WTC11 (cell line): ENCODE measurements at regions not wholly inside any gene's neighbourhood (a gene's known extent, or its start where the extent isn't known, plus 50 kb on each side); places are given as distances from the start of the nearest gene placed in this dataset.

ENCODE experiments used
- ATAC-seq: fragments of 200-7000 bp; cut with Tn5 transposase; 2 replicates; pipeline ENCODE4 v1.10.0; 2021; ENCODE audit warnings: mild to moderate bottlenecking, moderate library complexity
- CTCF ChIA-PET: fragments of 300-600 bp; sonication (Branson Sonifier 250); formaldehyde crosslinking; loops from one replicate; lab custom pipeline; 2021; ENCODE audit warnings: antibody characterized with exemption; lab: Charles Lee
- POLR2A ChIA-PET: fragments of 350-600 bp; sonication (Branson Sonifier 250); formaldehyde crosslinking; loops from one replicate; lab custom pipeline; 2021; ENCODE audit warnings: antibody characterized with exemption; lab: Charles Lee
- DNase-seq: peaks from one replicate; pipeline ENCODE4 v3.0.0; 2021; ENCODE audit warnings: low spot score
- H3K27ac Mint-ChIP-seq: 2 replicates; pipeline ENCODE4 v1.8.0; 2021; ENCODE audit warnings: mixed read lengths
- H3K27me3 Mint-ChIP-seq: 2 replicates; pipeline ENCODE4 v1.8.0; 2021; ENCODE audit warnings: low read depth, mild to moderate bottlenecking, moderate library complexity, mixed read lengths
- H3K36me3 Mint-ChIP-seq: 2 replicates; pipeline ENCODE4 v1.8.0; 2021; ENCODE audit warnings: mixed read lengths
- H3K4me1 Mint-ChIP-seq: 2 replicates; pipeline ENCODE4 v1.8.0; 2022; ENCODE audit warnings: mixed read lengths
- H3K4me3 Mint-ChIP-seq: 2 replicates; pipeline ENCODE4 v1.8.0; 2021; ENCODE audit warnings: mild to moderate bottlenecking, moderate library complexity, mixed read lengths
- H3K9me3 Mint-ChIP-seq: 2 replicates; pipeline ENCODE4 v1.8.0; 2021; ENCODE audit warnings: mixed read lengths
- ATF6 ChIP-seq: sonication (generic); formaldehyde crosslinking; IDR thresholded peaks from 2 replicates; pipeline ENCODE4 v1.8.1; 2023; ENCODE audit warnings: mild to moderate bottlenecking, missing genetic modification reagents
- CBFB ChIP-seq: sonication (generic); formaldehyde crosslinking; IDR thresholded peaks from 2 replicates; pipeline ENCODE4 v1.8.1; 2022; ENCODE audit warnings: mild to moderate bottlenecking, low read depth, missing genetic modification reagents
- EMX1 ChIP-seq: fragments of 250-450 bp; sonication (Bioruptor Pico); IDR thresholded peaks from 2 replicates; pipeline ENCODE4 v1.8.0; 2021; ENCODE audit warnings: mild to moderate bottlenecking
- ETV6 ChIP-seq: sonication (generic); formaldehyde crosslinking; IDR thresholded peaks from 2 replicates; pipeline ENCODE4 v1.8.1; 2022; ENCODE audit warnings: mild to moderate bottlenecking, missing genetic modification reagents
- FOXP4 ChIP-seq: sonication (generic); formaldehyde crosslinking; IDR thresholded peaks from 2 replicates; pipeline ENCODE4 v1.8.0; 2022; ENCODE audit warnings: mild to moderate bottlenecking, missing genetic modification reagents
- GRHL2 ChIP-seq: fragments of 250-450 bp; sonication (Bioruptor Pico); IDR thresholded peaks from 2 replicates; pipeline ENCODE4 v1.8.0; 2022; ENCODE audit warnings: mild to moderate bottlenecking, moderate library complexity; ENCODE audit not compliant: insufficient replicate concordance, severe bottlenecking
- KAT7 ChIP-seq: sonication (generic); formaldehyde crosslinking; IDR thresholded peaks from 2 replicates; pipeline ENCODE4 v1.8.1; 2023; ENCODE audit warnings: missing genetic modification reagents, mild to moderate bottlenecking, borderline replicate concordance
- MXD4 ChIP-seq: fragments of 250-450 bp; sonication (Bioruptor Pico); IDR thresholded peaks from 2 replicates; pipeline ENCODE4 v1.8.0; 2021; ENCODE audit warnings: mild to moderate bottlenecking, moderate library complexity, borderline replicate concordance
- NFATC4 ChIP-seq: fragments of 250-450 bp; sonication (Bioruptor Pico); IDR thresholded peaks from 2 replicates; pipeline ENCODE4 v1.9.0; 2021; ENCODE audit warnings: mild to moderate bottlenecking
- PRRX2 ChIP-seq: fragments of 250-450 bp; sonication (Bioruptor Pico); IDR thresholded peaks from 2 replicates; pipeline ENCODE4 v1.8.0; 2021; ENCODE audit warnings: mild to moderate bottlenecking
- SMAD3 ChIP-seq: sonication (generic); formaldehyde crosslinking; IDR thresholded peaks from 2 replicates; pipeline ENCODE4 v1.8.0; 2022; ENCODE audit warnings: missing genetic modification reagents, mild to moderate bottlenecking, borderline replicate concordance
- SMAD4 ChIP-seq: sonication (generic); formaldehyde crosslinking; IDR thresholded peaks from 2 replicates; pipeline ENCODE4 v1.8.0; 2022; ENCODE audit warnings: mild to moderate bottlenecking, missing genetic modification reagents
- SOX15 ChIP-seq: fragments of 250-450 bp; sonication (Bioruptor Pico); IDR thresholded peaks from 2 replicates; pipeline ENCODE4 v1.9.0; 2021; ENCODE audit warnings: mild to moderate bottlenecking
- TCF7 ChIP-seq: sonication (generic); formaldehyde crosslinking; IDR thresholded peaks from 2 replicates; pipeline ENCODE4 v1.8.0; 2022; ENCODE audit warnings: mild to moderate bottlenecking, low read depth, missing genetic modification reagents, moderate library complexity
- TEAD1 ChIP-seq: sonication (generic); formaldehyde crosslinking; IDR thresholded peaks from 2 replicates; pipeline ENCODE4 v1.8.0; 2022; ENCODE audit warnings: mild to moderate bottlenecking, missing genetic modification reagents
- ZNF121 ChIP-seq: sonication (generic); formaldehyde crosslinking; IDR thresholded peaks from 2 replicates; pipeline ENCODE4 v1.8.0; 2023; ENCODE audit warnings: missing genetic modification reagents
- ZNF263 ChIP-seq: sonication (generic); formaldehyde crosslinking; IDR thresholded peaks from 2 replicates; pipeline ENCODE4 v1.8.1; 2022; ENCODE audit warnings: low read depth, mild to moderate bottlenecking, moderate library complexity, missing genetic modification reagents
- ZNF317 ChIP-seq: sonication (generic); formaldehyde crosslinking; IDR thresholded peaks from 2 replicates; pipeline ENCODE4 v1.8.1; 2023; ENCODE audit warnings: low read depth, mild to moderate bottlenecking, moderate library complexity, missing genetic modification reagents, borderline replicate concordance
- ZNF396 ChIP-seq: fragments of 250-450 bp; sonication (Bioruptor Pico); IDR thresholded peaks from 2 replicates; pipeline ENCODE4 v1.8.0; 2021; ENCODE audit warnings: mild to moderate bottlenecking, moderate library complexity, borderline replicate concordance
- ZNF425 ChIP-seq: fragments of 250-450 bp; sonication (Bioruptor Pico); conservative IDR thresholded peaks from 2 replicates; pipeline ENCODE4 v1.9.0; 2021; ENCODE audit warnings: mild to moderate bottlenecking
- TF ChIP-seq, protein P1 (sequence below): sonication (generic); formaldehyde crosslinking; IDR thresholded peaks from 2 replicates; pipeline ENCODE4 v1.8.0; 2023; ENCODE audit warnings: mild to moderate bottlenecking, missing genetic modification reagents
- TF ChIP-seq, protein P2 (sequence below): sonication (generic); formaldehyde crosslinking; IDR thresholded peaks from 2 replicates; pipeline ENCODE4 v1.8.1; 2022; ENCODE audit warnings: mild to moderate bottlenecking, moderate library complexity, missing genetic modification reagents

GRCh38 chr11:69941546-69942332, 122.5 kb upstream of the FGF3 start (continued):
- no peak for TF ChIP-seq EMX1 (CRISPR knock-in tag)

DNA sequence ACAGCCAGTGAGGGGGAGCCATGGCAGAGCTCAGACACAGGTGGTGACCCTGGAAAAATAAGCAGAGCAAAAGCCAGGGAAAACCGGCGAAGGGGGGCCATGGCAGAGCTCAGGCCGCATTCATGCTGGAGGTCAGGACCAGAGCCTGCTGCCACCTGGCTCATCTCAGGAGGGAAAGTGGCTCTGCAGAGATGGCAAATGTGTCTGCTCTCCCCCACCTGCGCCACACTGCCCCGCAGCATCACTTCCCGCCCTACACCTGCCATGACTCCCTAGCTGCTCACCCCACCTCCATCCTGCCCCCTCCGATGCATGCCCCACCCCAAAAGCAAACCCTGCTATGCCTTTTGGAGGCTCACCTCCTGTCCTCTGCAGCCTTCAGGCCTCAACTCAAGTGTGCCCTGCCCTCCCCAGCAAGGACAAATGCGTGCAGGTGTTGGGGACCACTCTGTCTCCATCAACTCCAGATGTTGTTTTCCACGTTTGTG, 123.2 kb upstream of the FGF3 start:
- Mint-ChIP-seq H3K4me3 (no peak overlapping the region), H3K4me1 (peaks cover 3% of the 10 kb centered on the region; the same call in 1 of the 2 replicates), H3K27ac (no peak overlapping the region), H3K27me3 (no peaks in the 10 kb centered on the region; the same call in 1 of the 2 replicates), H3K36me3 (no peaks in the 10 kb centered on the region)
- peak; percentile 3 for DNase-seq
- POLR2A ChIA-PET: no interaction called here
- CTCF ChIA-PET: interaction anchor here (0.5 to 1.8 kb wide), 10 partner anchors 24 to 254 kb away, joined by 3 to 12 read pairs (median 4); no protein-coding TSS in a partner anchor
- ATAC-seq: no peak
- no peak for TF ChIP-seq ZNF317
- no peak for TF ChIP-seq ZNF121 (CRISPR knock-in tag)
- no peak for TF ChIP-seq SMAD3 (CRISPR knock-in tag)
- no peak for TF ChIP-seq KAT7
- TF ChIP-seq ZNF396 (CRISPR knock-in tag): no peak
- TF ChIP-seq ZNF425 (CRISPR knock-in tag): no peak
- TF ChIP-seq, protein P1, sequence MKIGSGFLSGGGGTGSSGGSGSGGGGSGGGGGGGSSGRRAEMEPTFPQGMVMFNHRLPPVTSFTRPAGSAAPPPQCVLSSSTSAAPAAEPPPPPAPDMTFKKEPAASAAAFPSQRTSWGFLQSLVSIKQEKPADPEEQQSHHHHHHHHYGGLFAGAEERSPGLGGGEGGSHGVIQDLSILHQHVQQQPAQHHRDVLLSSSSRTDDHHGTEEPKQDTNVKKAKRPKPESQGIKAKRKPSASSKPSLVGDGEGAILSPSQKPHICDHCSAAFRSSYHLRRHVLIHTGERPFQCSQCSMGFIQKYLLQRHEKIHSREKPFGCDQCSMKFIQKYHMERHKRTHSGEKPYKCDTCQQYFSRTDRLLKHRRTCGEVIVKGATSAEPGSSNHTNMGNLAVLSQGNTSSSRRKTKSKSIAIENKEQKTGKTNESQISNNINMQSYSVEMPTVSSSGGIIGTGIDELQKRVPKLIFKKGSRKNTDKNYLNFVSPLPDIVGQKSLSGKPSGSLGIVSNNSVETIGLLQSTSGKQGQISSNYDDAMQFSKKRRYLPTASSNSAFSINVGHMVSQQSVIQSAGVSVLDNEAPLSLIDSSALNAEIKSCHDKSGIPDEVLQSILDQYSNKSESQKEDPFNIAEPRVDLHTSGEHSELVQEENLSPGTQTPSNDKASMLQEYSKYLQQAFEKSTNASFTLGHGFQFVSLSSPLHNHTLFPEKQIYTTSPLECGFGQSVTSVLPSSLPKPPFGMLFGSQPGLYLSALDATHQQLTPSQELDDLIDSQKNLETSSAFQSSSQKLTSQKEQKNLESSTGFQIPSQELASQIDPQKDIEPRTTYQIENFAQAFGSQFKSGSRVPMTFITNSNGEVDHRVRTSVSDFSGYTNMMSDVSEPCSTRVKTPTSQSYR (CRISPR knock-in tag): no peak
- TF ChIP-seq NFATC4 (CRISPR knock-in tag): no peak
- TF ChIP-seq CBFB (CRISPR knock-in tag): no peak
- TF ChIP-seq ZNF263 (CRISPR knock-in tag): no peak
- TF ChIP-seq EMX1 (CRISPR knock-in tag): no peak
- TF ChIP-seq PRRX2 (CRISPR knock-in tag): no peak
- TF ChIP-seq FOXP4 (CRISPR knock-in tag): no peak
- no peak for TF ChIP-seq MXD4 (CRISPR knock-in tag)
- TF ChIP-seq, all 79 proteins: peak for 0
- H3K9me3 Mint-ChIP-seq: no peaks in the 10 kb centered on the region

- DNase-seq: peak; percentile 30
- peak; percentile 54 for ATAC-seq
- H3K36me3 Mint-ChIP-seq: no peaks in the 10 kb centered on the region
- no peak overlapping the region for H3K27ac Mint-ChIP-seq
- no peaks in the 10 kb centered on the region; the same call in 1 of the 2 replicates for H3K27me3 Mint-ChIP-seq
- peaks cover 7% of the 10 kb centered on the region for H3K4me1 Mint-ChIP-seq
- H3K4me3 Mint-ChIP-seq: no peak overlapping the region
- POLR2A ChIA-PET: interaction anchor here (0.6 kb wide), 1 partner anchor 265 kb away, joined by 4 read pairs; no protein-coding TSS in a partner anchor
- H3K9me3 Mint-ChIP-seq: no peaks in the 10 kb centered on the region
- CTCF ChIA-PET: interaction anchor here (0.8 to 1.8 kb wide), 13 partner anchors 24 to 625 kb away, joined by 3 to 12 read pairs (median 4); no protein-coding TSS in a partner anchor
- TF ChIP-seq ETV6 (CRISPR knock-in tag): no peak
- TF ChIP-seq NFATC4 (CRISPR knock-in tag): no peak
- TF ChIP-seq TCF7 (CRISPR knock-in tag): no peak
- no peak for TF ChIP-seq GRHL2
- TF ChIP-seq SMAD4 (CRISPR knock-in tag): no peak
- no peak for TF ChIP-seq TEAD1 (CRISPR knock-in tag)
- TF ChIP-seq SOX15 (CRISPR knock-in tag): no peak
- no peak for TF ChIP-seq ATF6 (CRISPR knock-in tag)
- TF ChIP-seq, protein P2, sequence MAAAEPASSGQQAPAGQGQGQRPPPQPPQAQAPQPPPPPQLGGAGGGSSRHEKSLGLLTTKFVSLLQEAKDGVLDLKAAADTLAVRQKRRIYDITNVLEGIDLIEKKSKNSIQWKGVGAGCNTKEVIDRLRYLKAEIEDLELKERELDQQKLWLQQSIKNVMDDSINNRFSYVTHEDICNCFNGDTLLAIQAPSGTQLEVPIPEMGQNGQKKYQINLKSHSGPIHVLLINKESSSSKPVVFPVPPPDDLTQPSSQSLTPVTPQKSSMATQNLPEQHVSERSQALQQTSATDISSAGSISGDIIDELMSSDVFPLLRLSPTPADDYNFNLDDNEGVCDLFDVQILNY (CRISPR knock-in tag): no peak
Measured at GRCh38 chr11:69943066-69943465, 123.8 kb upstream of the FGF3 start.
